Islet of Langerhans (tissue), 1 donor: ENCODE measurements at regions not wholly inside any gene's neighbourhood (a gene's known extent, or its start where the extent isn't known, plus 50 kb on each side); places are given as distances from the start of the nearest gene placed in this dataset.
"Not testable (repeated sequence)": the region's sequence is repeated elsewhere in the genome, so short reads cannot be mapped to it uniquely, and the experiment has no call there.

ENCODE experiments used
- FAIRE-seq: peaks from one replicate; lab custom pipeline; 2011; peaks lifted over from hg19 to GRCh38; lab: Jason Lieb, UNC

DNA sequence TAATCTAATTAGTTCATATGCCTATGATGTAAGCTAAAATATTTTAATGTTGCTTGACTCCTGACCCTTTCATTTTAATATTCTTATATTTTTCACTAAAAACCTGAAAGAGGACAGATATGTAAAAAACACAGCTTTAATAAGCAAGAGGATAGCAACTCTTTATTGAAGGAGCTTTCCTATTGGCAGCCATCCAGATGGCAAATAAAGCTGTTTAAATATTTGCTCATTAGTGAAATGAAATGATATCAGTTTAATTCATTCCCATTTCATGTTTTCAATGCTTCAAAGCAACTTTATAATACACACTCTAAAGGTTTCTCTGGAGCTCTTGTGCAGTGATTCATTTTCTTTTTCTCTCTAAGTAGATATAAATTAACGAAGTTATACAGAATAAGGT, 473.4 kb downstream of the PCDH7 start:
- FAIRE-seq = peak; percentile 90

DNA sequence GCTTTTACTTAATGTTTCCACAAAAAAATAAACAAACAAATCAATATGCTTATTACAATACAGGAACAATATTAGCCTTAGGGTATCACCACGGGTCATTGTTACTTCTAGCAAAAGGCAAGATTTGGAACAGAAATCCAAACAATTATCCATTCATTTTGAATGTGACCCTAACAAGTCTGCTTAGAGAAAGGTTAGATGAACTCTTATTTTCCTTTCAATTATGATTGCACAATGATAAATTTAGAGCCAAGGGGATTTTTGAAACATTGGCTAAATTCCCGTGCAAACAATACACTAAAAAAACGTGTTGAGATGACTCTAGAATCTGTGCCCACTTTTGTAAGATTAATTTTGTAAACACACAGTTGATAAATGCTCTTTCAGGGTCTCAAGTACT, 474.7 kb downstream of the PCDH7 start:
- FAIRE-seq = no peak

DNA sequence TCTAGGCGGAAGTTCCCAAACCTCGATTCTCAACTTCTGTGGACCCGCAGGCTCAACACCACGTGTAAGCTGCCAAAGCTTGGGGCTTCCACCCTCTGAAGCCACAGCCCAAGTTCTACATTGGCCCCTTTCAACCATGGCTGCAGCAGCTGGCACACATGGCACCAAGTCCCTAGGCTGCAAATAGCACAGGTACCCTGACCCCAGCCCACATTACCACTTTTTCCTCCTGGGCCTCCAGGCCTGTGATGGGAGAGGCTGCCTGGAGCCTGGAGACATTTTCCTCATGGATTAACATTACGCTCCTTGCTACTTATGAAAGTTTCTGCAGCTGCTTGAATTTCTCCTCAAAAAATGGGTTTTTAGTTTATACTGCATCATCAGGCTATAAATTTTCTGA, 479.5 kb downstream of the PCDH7 start:
- no peak for FAIRE-seq

DNA sequence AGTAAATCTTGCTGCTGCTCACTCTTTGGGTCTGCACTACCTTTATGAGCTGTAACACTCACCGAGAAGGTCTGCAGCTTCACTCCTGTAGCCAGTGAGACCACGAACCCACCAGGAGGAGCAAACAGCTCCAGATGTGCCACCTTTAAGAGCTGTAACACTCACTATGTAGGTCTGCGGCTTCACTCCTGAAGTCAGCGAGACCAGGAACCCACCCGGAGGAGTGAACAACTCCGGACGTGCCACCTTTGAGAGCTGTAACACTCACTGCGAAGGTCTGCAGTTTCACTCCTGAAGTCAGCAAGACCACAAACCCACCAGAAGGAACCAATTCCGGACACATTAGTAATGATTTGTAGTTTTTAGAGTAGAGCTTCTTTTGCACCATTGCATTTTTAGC, 481.9 kb downstream of the PCDH7 start:
- FAIRE-seq = not testable (repeated sequence)

DNA sequence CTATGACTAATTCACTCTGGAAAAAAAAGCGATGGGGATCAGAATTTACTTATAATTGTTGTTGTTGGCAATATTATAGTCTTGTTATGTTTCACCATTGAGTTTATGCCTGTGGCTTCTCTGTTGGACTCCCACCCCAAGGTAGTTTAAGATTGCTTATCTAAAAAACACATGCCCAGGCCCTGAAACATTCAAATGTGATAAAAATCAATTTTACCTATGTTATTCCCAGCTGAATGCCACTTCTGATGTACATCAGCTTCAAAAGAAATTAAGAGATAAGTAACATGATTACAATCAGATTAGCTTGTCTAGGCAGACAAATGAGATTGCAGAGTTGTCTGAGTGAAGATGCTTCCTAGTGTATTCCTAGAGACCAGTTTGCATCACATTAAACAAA, 484.7 kb downstream of the PCDH7 start:
- no peak for FAIRE-seq

DNA sequence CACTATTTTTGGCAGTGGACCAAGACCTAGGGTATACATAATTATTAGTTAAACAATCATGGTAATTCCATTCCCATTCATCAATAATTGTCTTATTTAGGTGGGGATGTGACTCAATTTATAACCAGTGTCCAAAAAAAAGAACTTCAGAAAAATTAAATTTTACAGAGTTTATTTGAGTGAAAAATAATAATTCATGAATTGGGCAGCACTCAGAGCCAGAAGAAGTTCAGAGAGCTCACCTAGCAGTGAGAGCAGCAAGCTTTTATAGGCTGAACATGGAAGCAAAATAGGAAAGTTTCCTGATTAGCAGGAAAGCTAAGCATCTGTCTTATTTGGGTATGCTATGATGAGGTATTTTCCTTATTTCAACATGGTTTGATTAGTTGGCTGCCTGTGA, 500.8 kb downstream of the PCDH7 start:
- FAIRE-seq = no peak

DNA sequence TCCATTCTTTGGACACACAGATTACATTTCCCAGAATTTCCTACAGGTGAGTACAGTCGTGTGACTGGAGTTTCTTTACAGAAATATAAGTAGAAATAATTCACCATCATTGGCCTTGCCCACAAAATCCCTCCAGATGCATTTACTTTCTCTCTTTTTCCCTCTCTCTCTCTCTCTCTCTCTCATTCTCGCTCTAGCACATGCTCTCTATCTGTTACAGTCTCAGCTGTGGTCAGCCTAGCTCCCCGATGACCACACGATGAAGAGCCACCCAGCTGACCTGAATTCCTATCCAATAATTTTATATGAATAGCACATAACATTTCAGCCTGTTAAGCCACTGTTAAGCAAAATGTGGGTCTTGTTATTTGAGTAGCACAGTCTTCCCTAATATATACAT, 507.9 kb downstream of the PCDH7 start:
- no peak for FAIRE-seq

DNA sequence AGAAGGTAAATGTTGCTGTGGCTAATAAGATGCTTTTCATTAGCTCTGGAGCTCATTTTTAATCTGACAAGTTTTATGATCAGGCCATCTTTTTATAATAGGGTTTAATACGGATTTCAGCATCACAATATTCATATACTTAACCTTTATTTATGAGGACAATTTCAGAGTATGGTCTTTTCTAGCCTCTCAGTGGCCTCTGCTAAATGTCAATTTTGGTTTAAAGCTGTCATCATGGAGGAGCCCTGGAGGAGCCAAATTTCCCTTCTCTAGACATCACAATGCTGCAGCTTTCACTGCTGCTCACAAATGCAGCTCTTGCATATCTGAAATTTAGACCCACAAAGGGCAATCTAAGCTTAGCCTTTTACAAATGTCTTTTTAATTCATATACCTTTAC, 510.4 kb downstream of the PCDH7 start:
- FAIRE-seq = no peak

DNA sequence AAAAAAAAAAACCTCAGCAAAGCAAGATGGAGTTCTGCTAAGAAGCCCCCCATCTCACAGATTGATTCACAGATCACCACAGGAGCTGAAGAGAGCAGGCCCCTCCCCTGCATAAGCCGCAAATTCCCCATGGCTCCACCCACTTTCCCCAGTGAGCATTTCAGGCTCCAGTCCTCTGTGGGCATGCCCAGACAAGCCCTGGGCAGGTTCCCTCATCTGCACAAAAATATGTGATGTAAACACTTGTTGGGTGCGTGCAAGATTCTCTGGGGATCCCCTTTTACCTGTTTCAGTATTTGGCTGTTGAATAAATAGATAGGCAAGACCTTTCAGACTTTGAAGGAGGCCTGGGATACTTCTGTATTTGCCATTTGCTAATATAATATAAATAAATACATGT, 514.3 kb downstream of the PCDH7 start:
- FAIRE-seq = no peak

DNA sequence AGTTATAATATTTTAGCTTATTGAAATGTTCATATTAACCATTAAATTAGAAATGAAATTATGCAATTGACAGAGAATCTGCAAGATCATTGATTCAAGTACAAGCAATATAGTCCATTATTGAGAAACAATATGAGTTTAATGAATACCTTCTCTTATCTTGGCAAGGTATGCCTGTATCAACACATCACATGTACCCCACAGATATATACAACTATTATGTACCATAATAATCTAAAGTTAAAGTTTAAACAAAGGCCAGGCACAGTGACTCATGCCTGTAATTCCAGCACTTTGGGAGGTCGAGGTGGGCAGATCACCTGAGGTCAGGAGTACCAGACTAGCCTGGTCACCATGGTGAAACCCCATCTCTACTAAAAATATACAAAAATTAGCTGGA, 514.7 kb downstream of the PCDH7 start:
- no peak for FAIRE-seq

DNA sequence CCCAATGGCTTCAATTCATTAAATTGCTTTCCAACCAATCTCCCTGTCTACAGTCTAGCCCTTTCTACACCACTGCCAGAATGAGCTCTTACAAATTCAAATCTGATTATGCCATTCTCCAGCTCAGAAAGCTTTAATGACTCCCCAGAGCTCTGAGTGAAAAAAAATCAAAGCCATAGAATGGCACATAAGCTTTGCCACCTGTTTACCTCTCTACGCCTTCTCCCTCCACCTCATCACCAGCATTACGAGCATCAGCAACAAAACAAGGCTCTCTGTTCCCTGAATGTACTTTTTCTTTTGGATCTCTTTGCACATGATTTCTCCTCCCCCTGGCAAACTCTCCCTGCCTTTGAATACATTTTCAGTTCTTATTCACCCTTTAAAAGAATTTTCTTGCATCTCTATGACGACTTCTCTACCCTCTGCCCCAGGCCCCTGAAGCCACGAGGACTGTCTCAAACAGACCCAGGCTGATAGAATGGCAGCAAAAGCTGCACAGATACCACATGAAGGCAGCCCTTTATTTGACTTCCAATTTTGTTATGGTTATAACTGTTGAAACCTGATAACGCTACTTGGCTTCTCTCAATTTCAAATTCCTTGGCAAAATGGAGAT, 516.0 kb downstream of the PCDH7 start:
- no peak for FAIRE-seq

DNA sequence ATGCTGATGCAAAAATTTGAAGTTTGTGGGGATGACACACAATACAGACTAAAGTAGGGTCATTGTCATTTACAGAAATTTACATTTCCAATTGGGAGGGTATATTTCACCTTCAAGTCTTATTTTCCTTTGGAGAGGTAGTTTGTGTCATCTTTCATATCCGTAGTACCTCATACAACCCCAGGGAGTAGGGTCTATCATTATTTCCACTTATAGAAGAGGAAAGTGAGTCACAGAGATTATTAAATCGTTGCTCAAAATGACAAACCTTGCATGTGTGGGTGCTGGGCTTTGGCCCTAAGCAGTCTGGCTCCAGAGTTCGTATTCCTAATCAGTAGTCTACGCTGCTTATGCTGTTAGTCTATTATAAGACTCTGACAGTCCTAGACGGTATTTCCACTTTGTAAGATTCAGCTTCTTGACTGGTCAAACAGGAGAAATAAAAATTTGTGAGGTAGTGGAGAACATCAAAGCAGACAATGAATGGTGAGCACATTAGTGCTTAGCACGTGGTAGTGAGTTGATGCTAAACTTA, 516.5 kb downstream of the PCDH7 start:
- no peak for FAIRE-seq

DNA sequence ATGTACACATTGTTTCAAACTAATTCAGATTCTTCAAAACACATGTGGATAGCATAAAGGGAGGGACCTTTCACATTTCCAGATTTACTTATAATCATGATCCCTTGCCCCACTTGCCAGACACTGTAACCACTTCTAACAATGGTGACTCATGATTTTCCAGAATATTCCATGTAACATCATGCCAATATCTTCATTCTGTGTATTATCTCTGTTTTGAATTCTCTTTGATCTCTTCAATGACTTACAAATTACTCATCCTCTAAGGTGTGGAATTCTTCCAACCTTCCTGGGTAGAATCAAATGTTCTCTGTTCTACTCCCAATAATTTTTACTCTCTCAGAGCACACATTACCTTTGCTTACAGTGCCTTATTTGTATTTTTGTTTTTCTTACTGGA, 517.1 kb downstream of the PCDH7 start:
- no peak for FAIRE-seq

DNA sequence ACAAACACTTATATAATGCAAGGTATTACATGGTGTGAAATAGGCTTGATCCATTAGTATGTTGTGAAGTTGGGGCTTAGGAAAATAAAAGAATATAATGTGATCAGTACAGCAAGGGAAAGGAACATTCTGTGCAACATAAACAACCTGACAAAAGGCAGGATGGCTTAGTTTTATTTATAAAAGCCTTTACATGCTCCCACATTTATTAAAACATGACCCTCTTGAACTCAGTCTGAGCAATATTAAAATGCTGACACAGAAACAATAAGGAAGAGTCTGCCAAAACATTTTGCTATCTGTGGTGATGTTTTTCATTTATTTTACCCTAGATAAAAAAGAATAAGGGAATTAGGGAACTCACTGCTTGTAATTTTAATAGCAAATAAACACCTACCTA, 519.7 kb downstream of the PCDH7 start:
- FAIRE-seq = no peak

DNA sequence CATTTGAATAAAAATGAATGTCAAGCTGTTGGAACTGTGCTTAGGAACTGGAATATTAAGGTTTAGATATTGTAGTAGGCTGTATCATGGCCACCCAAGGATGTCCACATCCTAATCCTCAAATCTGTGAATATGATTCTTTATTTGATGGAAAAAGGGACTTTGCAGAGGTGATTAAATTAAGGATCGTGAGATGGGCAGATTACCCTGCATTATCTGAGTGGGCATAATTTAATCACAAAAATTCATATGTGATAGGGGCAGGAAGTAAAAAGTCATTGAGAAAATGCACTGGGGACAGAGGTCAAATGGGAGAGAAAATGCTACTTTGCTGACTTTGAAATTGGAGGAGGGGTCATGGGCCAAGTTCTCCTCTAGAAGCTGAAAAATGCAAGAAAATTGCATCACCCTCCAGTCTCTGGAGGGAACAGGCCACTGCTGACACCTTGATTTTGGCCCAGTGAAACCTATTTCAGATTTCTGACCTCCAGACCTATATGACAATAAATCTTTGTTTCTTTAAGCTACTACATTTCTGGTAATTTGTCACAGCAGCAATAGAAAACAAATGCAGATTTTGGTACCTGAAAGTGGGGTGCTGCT, 521.4 kb downstream of the PCDH7 start:
- no peak for FAIRE-seq

DNA sequence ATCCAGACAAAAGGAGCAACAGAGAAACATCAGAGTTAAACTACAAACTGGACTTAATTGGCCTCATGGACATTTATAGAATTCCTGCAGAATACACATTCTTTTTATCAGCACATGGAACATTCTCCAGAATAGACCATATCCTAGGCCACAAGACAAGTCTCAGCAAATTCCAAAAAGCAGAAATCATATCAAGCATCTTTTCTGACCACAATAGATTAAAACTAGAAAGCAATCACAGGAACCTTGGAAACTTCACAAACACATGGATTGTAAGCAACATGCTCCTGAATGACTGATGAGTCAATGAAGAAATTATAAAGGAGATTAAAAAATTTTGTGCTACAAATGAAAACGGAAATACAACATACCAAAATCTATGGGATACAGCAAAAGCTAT, 526.7 kb downstream of the PCDH7 start:
- FAIRE-seq = no peak

DNA sequence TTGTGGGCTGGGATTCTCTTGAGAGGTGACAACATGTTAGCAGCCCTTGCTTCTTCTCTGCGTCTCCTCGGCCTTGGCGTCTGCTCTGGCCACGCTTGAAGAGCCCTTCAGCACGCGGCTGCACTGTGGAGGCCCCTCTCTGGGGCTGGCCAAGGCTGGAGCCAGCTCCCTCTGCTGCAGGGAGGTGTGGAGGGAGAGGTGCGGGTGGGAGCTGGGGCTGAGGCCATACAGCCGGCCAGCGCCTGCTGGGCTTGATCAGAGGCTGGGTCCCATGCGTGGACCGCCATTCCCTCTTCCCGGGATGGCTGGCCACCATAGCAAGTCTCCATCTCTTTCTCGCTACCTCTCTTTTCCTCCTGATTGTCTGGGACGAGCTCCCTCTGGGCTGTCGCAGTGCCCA, 539.0 kb downstream of the PCDH7 start:
- FAIRE-seq = no peak

DNA sequence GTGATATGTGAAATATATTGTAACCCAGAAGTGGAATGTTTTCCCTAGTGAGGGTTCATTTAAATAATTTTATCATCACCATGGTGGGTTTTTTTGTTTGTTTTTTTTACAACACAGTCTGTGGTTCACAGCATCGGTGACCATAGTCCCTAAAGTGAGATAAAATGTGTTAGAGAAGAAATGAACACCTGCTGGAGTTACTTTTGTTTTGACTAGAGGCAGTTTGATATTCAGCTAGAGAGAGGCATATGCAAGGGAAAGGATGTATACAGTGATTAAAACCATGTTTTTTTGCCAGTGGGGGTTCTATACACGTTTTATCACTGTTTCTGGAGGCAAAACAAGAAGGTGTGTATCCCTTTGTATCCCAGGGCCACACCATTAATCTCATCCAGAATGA, 541.5 kb downstream of the PCDH7 start:
- no peak for FAIRE-seq

DNA sequence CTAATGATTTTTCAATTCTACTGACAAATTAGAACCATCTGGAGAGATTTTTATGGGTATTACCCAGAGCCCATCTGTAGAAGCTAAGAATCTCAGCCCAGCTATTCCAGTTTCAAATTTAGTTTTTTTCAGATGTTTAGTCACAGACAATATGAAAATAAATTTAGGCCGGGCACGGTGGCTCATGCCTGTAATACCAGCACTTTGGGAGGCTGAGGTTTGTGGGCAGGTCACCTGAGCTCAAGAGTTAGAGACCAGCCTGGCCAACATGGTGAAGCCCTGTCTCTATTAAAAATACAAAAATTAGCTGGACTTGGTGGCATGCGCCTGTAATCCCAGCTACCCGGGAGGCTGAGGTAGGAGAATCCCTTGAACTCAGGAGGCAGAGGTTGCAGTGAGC, 545.9 kb downstream of the PCDH7 start:
- FAIRE-seq = not testable (repeated sequence)

DNA sequence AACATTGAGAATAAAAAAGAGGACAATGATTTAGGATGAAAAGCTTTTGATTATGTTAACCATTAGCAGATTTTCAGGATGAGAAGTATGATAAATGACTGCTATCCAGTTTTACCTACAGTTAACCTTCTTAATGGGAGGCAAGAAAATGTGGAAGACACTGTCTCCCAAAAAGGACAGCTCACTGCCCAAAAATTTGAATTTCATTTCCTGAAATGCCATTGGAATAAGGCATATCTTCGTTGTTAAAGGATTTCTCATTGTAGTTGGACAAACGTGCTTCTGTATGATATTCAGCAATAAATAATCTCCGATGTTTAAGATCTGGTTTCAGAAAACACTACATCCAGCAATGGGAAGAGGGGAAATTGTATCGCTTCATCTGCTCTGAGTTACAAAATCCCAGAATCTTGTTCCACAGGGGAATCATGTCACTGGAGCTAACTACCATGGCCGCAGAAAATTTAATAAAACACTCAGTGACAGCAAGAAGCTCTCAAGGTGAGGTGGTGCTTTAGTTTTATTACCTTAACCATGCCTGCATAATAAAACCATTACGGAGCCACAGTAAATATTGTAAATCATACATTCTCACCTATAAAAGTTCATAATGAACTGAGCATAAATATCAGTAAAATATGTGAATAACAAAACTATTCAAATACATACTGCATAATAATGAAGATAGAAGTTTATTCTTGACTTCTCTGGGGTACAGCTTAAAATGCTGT, 552.3 kb downstream of the PCDH7 start:
- FAIRE-seq = no peak

DNA sequence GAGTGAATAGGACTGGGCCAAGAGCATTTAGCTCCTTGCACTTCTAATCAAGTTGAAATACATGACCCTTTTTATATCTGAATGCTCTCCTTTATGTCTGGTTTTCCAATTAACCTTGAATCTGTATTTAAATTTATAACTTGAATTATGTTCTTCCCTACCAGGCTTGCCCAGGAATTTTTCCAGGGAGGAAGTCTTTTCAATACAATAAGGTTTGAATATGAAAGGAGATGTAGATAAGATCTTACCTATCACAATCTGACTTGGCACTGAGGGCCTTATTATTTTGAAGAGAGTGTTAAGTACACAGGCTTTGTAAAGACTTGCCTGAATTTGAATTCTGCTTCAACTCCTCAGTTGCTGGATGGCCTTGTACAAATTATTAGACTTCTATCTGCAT, 555.7 kb downstream of the PCDH7 start:
- FAIRE-seq = no peak

DNA sequence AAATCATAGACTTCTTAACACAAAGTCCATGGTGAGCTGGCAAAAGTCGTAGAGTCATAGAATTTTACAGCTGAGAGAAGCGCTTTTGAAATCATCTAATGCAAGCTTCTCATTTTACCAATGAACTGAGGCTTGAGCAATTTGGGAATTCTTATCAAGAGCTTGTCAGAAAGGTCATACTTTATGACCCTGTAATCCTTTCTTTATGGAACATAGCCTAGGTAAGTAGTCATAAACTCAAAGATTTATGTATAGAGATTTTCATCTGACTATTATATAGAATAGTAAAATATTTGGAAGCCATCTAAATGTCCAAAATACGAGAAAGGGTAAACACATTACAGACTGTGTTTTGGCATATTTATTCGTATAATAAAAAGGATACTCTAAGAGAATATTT, 563.5 kb downstream of the PCDH7 start:
- no peak for FAIRE-seq

DNA sequence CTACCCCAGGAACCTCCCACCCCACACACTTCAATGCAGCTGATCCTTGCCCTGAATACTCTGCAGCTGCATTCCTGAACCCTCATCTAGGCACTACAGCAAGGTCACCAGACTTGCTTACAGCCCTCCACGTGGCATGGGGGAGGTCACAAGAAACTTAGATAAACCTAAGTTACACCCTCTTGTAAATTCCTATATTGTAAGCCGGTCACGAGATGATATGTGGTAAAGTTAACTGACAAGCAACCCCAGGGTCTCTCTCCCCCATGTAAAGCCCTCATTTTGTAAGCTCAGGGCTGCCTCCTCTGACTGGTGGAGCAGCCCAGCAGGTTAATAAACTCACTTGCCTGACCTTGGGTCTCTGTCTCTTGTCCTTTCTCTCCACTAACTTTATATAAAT, 570.7 kb downstream of the PCDH7 start:
- no peak for FAIRE-seq

DNA sequence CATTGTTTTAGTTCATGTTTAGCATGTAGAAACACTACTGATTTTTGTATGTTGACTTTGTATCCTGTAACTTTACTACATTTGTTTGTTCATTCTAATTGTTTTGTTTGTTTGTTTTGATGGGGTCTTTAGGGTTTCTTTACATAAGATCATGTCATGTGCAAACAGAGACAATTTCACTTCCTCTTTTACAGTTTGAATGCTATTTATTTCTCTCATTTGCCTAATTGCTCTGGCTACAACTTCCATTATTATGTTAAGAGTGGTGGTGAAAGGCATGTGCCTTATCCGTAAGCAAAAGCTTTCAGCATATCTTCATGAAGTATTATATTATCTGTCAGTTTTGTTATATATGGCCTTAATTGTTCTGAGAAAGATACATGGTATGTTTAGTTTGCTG, 571.1 kb downstream of the PCDH7 start:
- no peak for FAIRE-seq
